ENCODE measurements at regions not wholly inside any gene's neighbourhood (a gene's known extent, or its start where the extent isn't known, plus 50 kb on each side); places are given as distances from the start of the nearest gene placed in this dataset.

- Histone ChIP-seq H3K4me1 (ENCODE audit: insufficient read depth) (no peaks in the 10 kb centered on the region), H3K9me3 (no peaks in the 10 kb centered on the region), H3K36me3 (no peaks in the 10 kb centered on the region), H3K27me3 (no peaks in the 10 kb centered on the region), H3K4me3 (no peak overlapping the region), H3K27ac (no peak overlapping the region)
- DNase-seq = no peak
- 87 to 93% (median 89%) methylated on average over 15 of the region's 15 CpGs for WGBS, 3 donors
- intact Hi-C loops (cut with DNase I) = no loop called here
- TF ChIP-seq CTCF (IDR thresholded peaks at IDR 0.05) (no peak), POLR2A (IDR thresholded peaks at IDR 0.05) (no peak), EP300 (IDR thresholded peaks at IDR 0.05) (no peak)
Measured at GRCh38 chr10:130430852-130431704, 294.9 kb downstream of the GLRX3 start.

DNA sequence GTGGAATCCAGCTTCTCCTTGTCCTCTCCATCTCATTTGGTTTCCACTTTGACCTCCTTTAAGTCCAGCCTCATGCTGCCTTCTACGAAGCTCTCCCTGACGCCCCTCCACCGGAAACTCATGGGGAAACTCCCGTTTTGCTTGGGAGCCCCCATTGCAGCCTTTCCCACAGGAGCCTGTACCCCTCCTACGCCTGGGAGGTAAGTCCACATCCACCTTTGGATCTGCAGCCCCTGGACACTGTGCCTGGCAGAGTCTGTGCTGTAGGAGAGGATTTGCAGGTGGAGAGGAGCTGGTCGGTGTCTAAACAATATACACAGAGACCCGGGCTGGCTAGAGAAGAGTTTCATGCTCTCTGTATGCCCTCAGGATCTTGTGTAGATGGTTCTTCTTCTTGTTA lies 296.1 kb downstream of the GLRX3 start:
- WGBS, 3 donors = 67 to 74% (median 72%) methylated on average over 7 of the region's 7 CpGs
- no peaks in the 10 kb centered on the region for H3K36me3 ChIP-seq
- no peak overlapping the region for H3K4me3 ChIP-seq
- H3K9me3 ChIP-seq = no peaks in the 10 kb centered on the region
- no peak for DNase-seq
- no peaks in the 10 kb centered on the region for H3K27me3 ChIP-seq
- no peaks in the 10 kb centered on the region for H3K4me1 ChIP-seq (ENCODE audit: insufficient read depth)
- intact Hi-C loops (cut with DNase I) = no loop called here
- H3K27ac ChIP-seq = no peak overlapping the region
- no peak for TF ChIP-seq CTCF (IDR thresholded peaks at IDR 0.05)
- no peak for TF ChIP-seq POLR2A (IDR thresholded peaks at IDR 0.05)

DNA sequence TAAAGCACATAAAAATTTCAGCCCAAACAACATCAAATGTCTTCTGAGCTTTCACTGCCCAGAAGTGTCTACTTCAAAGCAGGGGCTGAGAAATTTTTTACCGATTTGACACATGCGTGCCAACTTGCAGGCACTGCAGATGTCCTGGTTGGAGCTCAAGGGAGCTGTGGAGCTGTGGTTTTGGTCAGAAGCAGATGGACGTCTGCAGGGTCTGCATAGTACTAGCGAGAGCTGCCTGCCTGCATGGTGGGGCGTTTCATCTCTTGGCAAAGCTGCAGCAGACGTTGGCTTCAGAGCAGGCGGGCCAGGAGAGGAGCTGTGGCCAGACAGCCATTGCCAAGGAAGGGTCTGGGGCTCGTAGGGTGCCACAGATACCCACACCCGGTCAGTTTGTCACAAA lies 296.7 kb downstream of the GLRX3 start:
- Histone ChIP-seq H3K27me3 (no peaks in the 10 kb centered on the region), H3K27ac (no peak overlapping the region), H3K36me3 (no peaks in the 10 kb centered on the region), H3K9me3 (no peaks in the 10 kb centered on the region), H3K4me1 (ENCODE audit: insufficient read depth) (no peaks in the 10 kb centered on the region), H3K4me3 (no peak overlapping the region)
- 70 to 81% (median 71%) methylated on average over 9 of the region's 9 CpGs for WGBS, 3 donors
- TF ChIP-seq CTCF (IDR thresholded peaks at IDR 0.05) (no peak), EP300 (IDR thresholded peaks at IDR 0.05) (no peak), POLR2A (IDR thresholded peaks at IDR 0.05) (no peak)
- DNase-seq = no peak
- intact Hi-C loops (cut with DNase I) = no loop called here

GRCh38 chr10:130434446-130435385 lies 298.5 kb downstream of the GLRX3 start:
- no peak for DNase-seq
- TF ChIP-seq POLR2A (IDR thresholded peaks at IDR 0.05) = no peak
- no peak for TF ChIP-seq EP300 (IDR thresholded peaks at IDR 0.05)
- TF ChIP-seq CTCF (IDR thresholded peaks at IDR 0.05) = no peak
- WGBS, 3 donors = 72% methylated on average over 14 of the region's 14 CpGs
- intact Hi-C loops (cut with DNase I) = no loop called here
- no peaks in the 10 kb centered on the region for H3K36me3 ChIP-seq
- no peak overlapping the region for H3K27ac ChIP-seq
- H3K9me3 ChIP-seq = no peaks in the 10 kb centered on the region
- H3K27me3 ChIP-seq = no peaks in the 10 kb centered on the region
- no peak overlapping the region for H3K4me3 ChIP-seq
- H3K4me1 ChIP-seq (ENCODE audit: insufficient read depth) = no peaks in the 10 kb centered on the region

All from ovary (tissue), 7 donors.